ENCODE measurements at regions not wholly inside any gene's neighbourhood (a gene's known extent, or its start where the extent isn't known, plus 50 kb on each side); places are given as distances from the start of the nearest gene placed in this dataset.

GRCh38 chr2:222794585-222795449 is 66.0 kb upstream of the ACSL3 start:
- TF ChIP-seq CSDC2 (CRISPR knock-in tag; IDR thresholded peaks at IDR 0.05) (no peak), TCF4 (CRISPR knock-in tag; IDR thresholded peaks at IDR 0.05; ENCODE audit: borderline replicate concordance) (no peak), RARB (CRISPR knock-in tag; IDR thresholded peaks at IDR 0.05) (no peak), SNAI2 (CRISPR knock-in tag; IDR thresholded peaks at IDR 0.05) (no peak), GLIS3 (CRISPR knock-in tag; IDR thresholded peaks at IDR 0.05) (no peak), ESRRG (CRISPR knock-in tag; IDR thresholded peaks at IDR 0.05) (no peak), PATZ1 (CRISPR knock-in tag; IDR thresholded peaks at IDR 0.05; ENCODE audit: borderline replicate concordance) (no peak), ZFP30 (CRISPR knock-in tag; IDR thresholded peaks at IDR 0.05) (no peak), ZNF70 (CRISPR knock-in tag; IDR thresholded peaks at IDR 0.05) (no peak), CSRNP3 (CRISPR knock-in tag; IDR thresholded peaks at IDR 0.05) (no peak), ZNF565 (CRISPR knock-in tag; conservative IDR thresholded peaks at IDR 0.05; ENCODE audit: low read depth) (no peak), CREB5 (CRISPR knock-in tag; IDR thresholded peaks at IDR 0.05; ENCODE audit: low read depth) (no peak), POU6F1 (CRISPR knock-in tag; IDR thresholded peaks at IDR 0.05; ENCODE audit: borderline replicate concordance, low read depth) (no peak)
- ATAC-seq, result no peak

GRCh38 chr2:222795450-222796357 is 65.1 kb upstream of the ACSL3 start:
- no peak for TF ChIP-seq ISL1 (CRISPR knock-in tag; IDR thresholded peaks at IDR 0.05)
- TF ChIP-seq TOX (CRISPR knock-in tag; IDR thresholded peaks at IDR 0.05; ENCODE audit: borderline replicate concordance), result no peak
- no peak for TF ChIP-seq ZNF565 (CRISPR knock-in tag; conservative IDR thresholded peaks at IDR 0.05; ENCODE audit: low read depth)
- no peak for TF ChIP-seq PPARA (CRISPR knock-in tag; IDR thresholded peaks at IDR 0.05; ENCODE audit: borderline replicate concordance)
- TF ChIP-seq ZNF8 (CRISPR knock-in tag; IDR thresholded peaks at IDR 0.05), result no peak
- TF ChIP-seq GLIS3 (CRISPR knock-in tag; IDR thresholded peaks at IDR 0.05), result no peak
- no peak for TF ChIP-seq ZNF70 (CRISPR knock-in tag; IDR thresholded peaks at IDR 0.05)
- no peak for TF ChIP-seq ZC3H10 (CRISPR knock-in tag; IDR thresholded peaks at IDR 0.05)
- TF ChIP-seq SNAI2 (CRISPR knock-in tag; IDR thresholded peaks at IDR 0.05), result no peak
- no peak for TF ChIP-seq TSHZ2 (CRISPR knock-in tag; IDR thresholded peaks at IDR 0.05)
- TF ChIP-seq PATZ1 (CRISPR knock-in tag; IDR thresholded peaks at IDR 0.05; ENCODE audit: borderline replicate concordance), result no peak
- no peak for TF ChIP-seq ARNTL (CRISPR knock-in tag; IDR thresholded peaks at IDR 0.05; ENCODE audit: borderline replicate concordance, low read depth)
- no peak for TF ChIP-seq CREB5 (CRISPR knock-in tag; IDR thresholded peaks at IDR 0.05; ENCODE audit: low read depth)
- no peak for TF ChIP-seq ZFP30 (CRISPR knock-in tag; IDR thresholded peaks at IDR 0.05)
- TF ChIP-seq RARB (CRISPR knock-in tag; IDR thresholded peaks at IDR 0.05), result no peak
- no peak for ATAC-seq

Data from SK-N-SH treated with all-trans-retinoic acid at 6 μM for 48 hours (cell line).